Upper lobe of left lung (tissue), 6 donors: ENCODE measurements at regions not wholly inside any gene's neighbourhood (a gene's known extent, or its start where the extent isn't known, plus 50 kb on each side); places are given as distances from the start of the nearest gene placed in this dataset.

Experiments
- ATAC-seq, 2 donors: fragments of 200-7000 bp; cut with Tn5 transposase; one replicate each; pipeline ENCODE4 v1.9.1; 2022; ENCODE audit warnings: mild to moderate bottlenecking in 2 of 2, moderate library complexity in 2 of 2; ENCODE audit not compliant: low FRiP score in 2 of 2
- DNase-seq, 2 donors: peaks; one replicate each; pipeline ENCODE4 v3.0.0-alpha.2; 2019 to 2020
- H3K27ac ChIP-seq, 4 donors: fragments of 200-600 bp; sonication (generic); one replicate each; pipeline ENCODE4 v1.5.1; 2016 to 2019
- H3K27me3 ChIP-seq, 4 donors: fragments of 200-600 bp; sonication (generic); one replicate each; pipeline ENCODE4 v1.5.1; 2017 to 2019
- H3K36me3 ChIP-seq, 4 donors: fragments of 200-600 bp; sonication (generic); one replicate each; pipeline ENCODE4 v1.5.1; 2016 to 2019
- H3K4me1 ChIP-seq, 4 donors: fragments of 200-600 bp; sonication (generic); one replicate each; pipeline ENCODE4 v1.5.1; 2018 to 2019
- H3K4me3 ChIP-seq, 4 donors: fragments of 200-600 bp; sonication (generic); one replicate each; pipeline ENCODE4 v1.5.1; 2017 to 2019; ENCODE audit warnings: mild to moderate bottlenecking in 2 of 4, moderate library complexity in 1 of 4
- H3K9me3 ChIP-seq, 4 donors: fragments of 200-600 bp; sonication (generic); one replicate each; pipeline ENCODE4 v1.5.1; 2018 to 2019
- EP300 ChIP-seq, 4 donors: sonication (generic); formaldehyde crosslinking; IDR thresholded peaks; one replicate each; pipeline ENCODE4 v1.5.1; 2017; ENCODE audit warnings: antibody characterized with exemption in 4 of 4, control low read depth in 2 of 4
- POLR2A ChIP-seq, 4 donors: fragments of 450-650 bp; IDR thresholded peaks; one replicate each; pipeline ENCODE4 v1.5.1; 2016 to 2017; ENCODE audit warnings: antibody characterized with exemption in 4 of 4, mild to moderate bottlenecking in 2 of 4
- POLR2AphosphoS5 ChIP-seq, 2 donors: sonication (generic); formaldehyde crosslinking; IDR thresholded peaks; one replicate each; pipeline ENCODE4 v1.5.1; 2017; ENCODE audit warnings: antibody characterized with exemption in 2 of 2
- WGBS, 2 donors: methylation state at CpG; one replicate each; pipeline ENCODE4 v1.1.5; 2017 to 2018; 5-methylcytosine and 5-hydroxymethylcytosine counted together
- TF ChIP-seq, protein P1 (sequence below), 6 experiments: fragments of 450-650 bp in 4 of 6; fragments of 200-600 bp in 2 of 6; sonication (generic) in 2 of 6; IDR thresholded peaks; one replicate each; pipeline ENCODE4 v1.5.1; 2016 to 2019; ENCODE audit warnings: antibody characterized with exemption in 6 of 6
- donor health status: DM: no; HTN: no; CAD: no; lungs with moderate emphysema.
- donor health status: DM: no; HTN: yes; CAD: no; lungs with severe emphysema.

DNA sequence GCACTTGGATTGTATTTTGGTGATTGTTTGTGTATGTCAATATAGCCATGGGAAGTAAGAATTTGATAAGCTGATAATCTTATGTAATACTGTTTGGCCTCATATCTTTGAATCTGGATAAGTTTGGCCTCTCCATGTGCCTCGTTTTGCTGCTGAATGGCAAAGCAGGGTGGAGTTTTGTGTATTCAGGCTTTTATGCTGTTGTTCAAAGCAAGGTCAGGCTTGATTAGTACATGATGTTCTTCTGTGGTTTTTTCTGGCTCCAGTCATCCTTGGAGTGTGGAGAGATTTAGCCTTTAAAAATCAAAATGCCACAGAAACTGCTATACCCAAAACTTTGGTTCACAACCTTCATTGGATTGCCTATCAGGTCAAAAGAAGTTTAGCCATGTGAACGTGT, 728.9 kb upstream of the GJE1 start:
- Histone ChIP-seq H3K27me3 (no peaks in the 10 kb centered on the region), H3K27ac (no peak overlapping the region), H3K4me1 (peaks cover 0 to 11% (median 0%) of the 10 kb centered on the region in 4 donors), H3K36me3 (no peaks in the 10 kb centered on the region), H3K4me3 (no peak overlapping the region), H3K9me3 (peaks cover 0 to 12% (median 7%) of the 10 kb centered on the region in 4 donors)
- ATAC-seq (peak in 1 of 2 donors; percentile 58), DNase-seq (no peak)
- 58 to 64% methylated on average over 2 of the region's 2 CpGs for WGBS, 2 donors
- TF ChIP-seq, protein P1, sequence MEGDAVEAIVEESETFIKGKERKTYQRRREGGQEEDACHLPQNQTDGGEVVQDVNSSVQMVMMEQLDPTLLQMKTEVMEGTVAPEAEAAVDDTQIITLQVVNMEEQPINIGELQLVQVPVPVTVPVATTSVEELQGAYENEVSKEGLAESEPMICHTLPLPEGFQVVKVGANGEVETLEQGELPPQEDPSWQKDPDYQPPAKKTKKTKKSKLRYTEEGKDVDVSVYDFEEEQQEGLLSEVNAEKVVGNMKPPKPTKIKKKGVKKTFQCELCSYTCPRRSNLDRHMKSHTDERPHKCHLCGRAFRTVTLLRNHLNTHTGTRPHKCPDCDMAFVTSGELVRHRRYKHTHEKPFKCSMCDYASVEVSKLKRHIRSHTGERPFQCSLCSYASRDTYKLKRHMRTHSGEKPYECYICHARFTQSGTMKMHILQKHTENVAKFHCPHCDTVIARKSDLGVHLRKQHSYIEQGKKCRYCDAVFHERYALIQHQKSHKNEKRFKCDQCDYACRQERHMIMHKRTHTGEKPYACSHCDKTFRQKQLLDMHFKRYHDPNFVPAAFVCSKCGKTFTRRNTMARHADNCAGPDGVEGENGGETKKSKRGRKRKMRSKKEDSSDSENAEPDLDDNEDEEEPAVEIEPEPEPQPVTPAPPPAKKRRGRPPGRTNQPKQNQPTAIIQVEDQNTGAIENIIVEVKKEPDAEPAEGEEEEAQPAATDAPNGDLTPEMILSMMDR (IDR thresholded peaks at IDR 0.05) = no peak
- TF ChIP-seq EP300 (IDR thresholded peaks at IDR 0.05) (no peak), POLR2A (IDR thresholded peaks at IDR 0.05) (no peak), POLR2AphosphoS5 (IDR thresholded peaks at IDR 0.05) (no peak)

DNA sequence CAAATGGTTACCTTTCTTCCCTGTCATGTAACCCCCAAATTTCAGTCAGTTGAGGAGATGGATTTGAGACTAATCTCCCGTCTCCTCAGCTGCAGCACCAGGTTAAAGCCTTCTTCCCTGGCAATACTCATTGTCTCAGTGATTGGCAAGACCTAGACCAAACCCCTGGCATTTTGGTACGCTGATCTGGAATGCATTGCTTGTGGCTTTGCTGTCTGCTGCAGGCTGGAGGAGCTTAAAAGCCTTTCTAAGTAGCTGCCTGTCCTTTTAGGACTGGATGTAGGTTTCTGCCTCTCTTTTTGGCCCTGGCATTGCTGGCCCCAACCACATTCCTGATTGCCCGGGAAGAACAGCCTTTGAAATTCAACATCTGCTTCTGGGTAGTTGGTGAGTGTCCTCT, 729.6 kb upstream of the GJE1 start:
- Histone ChIP-seq H3K27ac (no peak overlapping the region), H3K27me3 (no peaks in the 10 kb centered on the region)
- DNase-seq = no peak

DNA sequence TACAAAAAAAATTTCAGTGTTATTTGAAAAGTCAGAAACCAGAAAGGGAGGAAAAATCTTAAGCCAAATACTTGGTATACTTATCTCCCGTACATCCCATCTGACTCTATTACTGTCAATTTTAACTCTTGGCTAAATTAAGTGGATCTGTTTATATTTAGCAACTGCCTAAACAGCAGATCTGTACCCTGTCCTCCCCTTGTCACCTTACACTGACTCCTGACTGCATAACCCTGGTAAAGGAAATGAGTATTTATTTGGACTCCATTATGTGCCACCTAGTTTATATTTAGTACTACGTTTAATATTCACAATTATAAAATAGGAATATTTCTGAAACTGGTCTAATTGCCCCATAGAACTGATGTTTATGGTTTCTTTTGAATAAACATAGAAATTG, 730.2 kb upstream of the GJE1 start:
- 52 to 60% methylated on average over 2 of the region's 2 CpGs for WGBS, 2 donors

More for the DNA sequence above, 729.6 kb upstream of the GJE1 start:
- no peak overlapping the region for H3K4me3 ChIP-seq
- 67 to 86% methylated on average over 3 of the region's 3 CpGs for WGBS, 2 donors
- no peak for TF ChIP-seq EP300 (IDR thresholded peaks at IDR 0.05)
- no peak for TF ChIP-seq POLR2A (IDR thresholded peaks at IDR 0.05)
- TF ChIP-seq POLR2AphosphoS5 (IDR thresholded peaks at IDR 0.05) = no peak
- TF ChIP-seq, protein P1 (IDR thresholded peaks at IDR 0.05) = no peak
- peaks cover 0 to 11% (median 0%) of the 10 kb centered on the region in 4 donors for H3K4me1 ChIP-seq
- H3K36me3 ChIP-seq = no peaks in the 10 kb centered on the region
- no peak for ATAC-seq
- peaks cover 0 to 5% (median 1%) of the 10 kb centered on the region in 4 donors for H3K9me3 ChIP-seq

DNA sequence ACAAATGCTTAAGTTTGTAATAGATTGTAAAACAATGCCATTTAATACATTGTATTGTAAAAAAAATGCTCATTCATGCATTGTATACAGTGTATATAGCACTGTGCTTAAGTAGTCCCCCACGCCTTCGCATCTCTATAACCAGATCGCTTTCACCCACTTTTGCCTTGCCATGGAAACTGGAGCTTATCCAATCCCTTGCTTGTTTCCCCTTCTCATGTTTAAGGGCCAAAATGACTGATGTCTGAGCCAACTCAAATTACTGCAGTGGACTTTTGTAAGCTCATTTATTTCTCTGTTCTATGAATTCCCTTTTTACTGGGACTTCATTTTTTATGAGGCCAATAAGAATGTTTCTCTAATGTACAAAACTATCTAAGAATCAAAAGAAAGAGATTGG, 730.9 kb upstream of the GJE1 start:
- DNase-seq (no peak), ATAC-seq (no peak)
- 67 to 93% methylated on average over 3 of the region's 3 CpGs for WGBS, 2 donors
- peaks cover 0 to 11% (median 0%) of the 10 kb centered on the region in 4 donors for H3K4me1 ChIP-seq
- no peak overlapping the region for H3K27ac ChIP-seq
- H3K4me3 ChIP-seq = no peak overlapping the region
- TF ChIP-seq EP300 (IDR thresholded peaks at IDR 0.05) (no peak), POLR2A (IDR thresholded peaks at IDR 0.05) (no peak), POLR2AphosphoS5 (IDR thresholded peaks at IDR 0.05) (no peak)
- TF ChIP-seq, protein P1 (IDR thresholded peaks at IDR 0.05) = no peak
- no peaks in the 10 kb centered on the region for H3K36me3 ChIP-seq
- H3K9me3 ChIP-seq = no peaks in the 10 kb centered on the region
- no peaks in the 10 kb centered on the region for H3K27me3 ChIP-seq

More for the DNA sequence above, 730.2 kb upstream of the GJE1 start:
- H3K27me3 ChIP-seq = no peaks in the 10 kb centered on the region
- ATAC-seq = no peak
- no peaks in the 10 kb centered on the region for H3K36me3 ChIP-seq
- DNase-seq = no peak
- H3K4me1 ChIP-seq = peaks cover 0 to 11% (median 0%) of the 10 kb centered on the region in 4 donors
- H3K4me3 ChIP-seq = no peak overlapping the region
- TF ChIP-seq, protein P1 (IDR thresholded peaks at IDR 0.05) = no peak
- no peak for TF ChIP-seq POLR2AphosphoS5 (IDR thresholded peaks at IDR 0.05)
- TF ChIP-seq POLR2A (IDR thresholded peaks at IDR 0.05) = no peak
- no peak for TF ChIP-seq EP300 (IDR thresholded peaks at IDR 0.05)
- peaks cover 0 to 2% (median 0%) of the 10 kb centered on the region in 4 donors for H3K9me3 ChIP-seq
- no peak overlapping the region for H3K27ac ChIP-seq

DNA sequence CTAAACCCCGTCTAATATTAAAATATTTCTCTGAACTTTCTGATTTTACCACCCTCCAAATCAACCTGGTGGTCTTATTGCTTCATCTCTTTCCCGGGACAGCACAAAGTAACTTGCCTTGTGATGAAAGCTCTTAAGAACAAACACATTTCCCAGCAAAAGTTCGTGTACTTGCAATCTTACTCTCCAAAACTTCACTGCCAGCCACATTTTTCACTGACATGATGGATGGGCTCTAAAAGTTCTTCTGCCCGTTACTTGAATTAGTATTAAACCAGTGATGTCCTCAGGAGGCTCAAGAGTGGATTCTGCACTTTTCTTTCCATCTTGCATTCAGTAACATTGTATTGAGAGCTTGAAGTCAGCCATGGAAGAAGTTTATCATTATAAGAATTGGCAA, 731.6 kb upstream of the GJE1 start:
- no peaks in the 10 kb centered on the region for H3K9me3 ChIP-seq
- WGBS, 2 donors = 62 to 65% methylated on average over 4 of the region's 4 CpGs
- peaks cover 0 to 11% (median 0%) of the 10 kb centered on the region in 4 donors for H3K4me1 ChIP-seq
- no peak overlapping the region for H3K27ac ChIP-seq
- no peaks in the 10 kb centered on the region for H3K36me3 ChIP-seq
- H3K4me3 ChIP-seq = no peak overlapping the region
- DNase-seq (no peak), ATAC-seq (peak in 1 of 2 donors; percentile 26)
- no peak for TF ChIP-seq POLR2AphosphoS5 (IDR thresholded peaks at IDR 0.05)
- TF ChIP-seq POLR2A (IDR thresholded peaks at IDR 0.05) = no peak
- H3K27me3 ChIP-seq = peaks cover 0 to 1% (median 0%) of the 10 kb centered on the region in 4 donors
